ENCODE measurements at regions not wholly inside any gene's neighbourhood (a gene's known extent, or its start where the extent isn't known, plus 50 kb on each side); places are given as distances from the start of the nearest gene placed in this dataset.

DNA sequence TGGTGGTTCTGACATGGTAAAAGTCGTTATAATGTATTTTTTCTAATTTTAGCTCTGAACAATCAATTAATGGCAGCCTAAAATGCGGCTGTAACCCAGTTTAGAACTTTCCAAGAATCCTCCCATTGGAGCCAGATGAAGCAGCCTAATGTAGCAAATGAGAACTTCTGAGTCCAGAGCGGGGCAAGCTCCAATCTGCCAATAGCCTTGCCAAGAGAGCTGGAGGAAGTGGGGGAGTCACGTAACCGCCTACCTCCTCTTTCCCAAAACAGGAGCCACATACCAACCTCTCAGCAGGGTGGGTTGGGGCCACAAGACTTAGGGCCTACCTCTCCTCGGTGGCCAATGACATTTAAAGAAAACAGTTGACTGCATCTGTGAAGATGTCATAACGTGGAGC lies 230.6 kb downstream of the SOD2 start:
- no peak overlapping the region for H3K23ac ChIP-seq (ENCODE audit: insufficient read length, low read depth, low read length)
- WGBS (ENCODE audit: extremely low coverage, insufficient read length, low lambda C conversion rate) = no CpG with 5 or more reads among the region's 7 CpGs

More for the DNA sequence above, 230.6 kb downstream of the SOD2 start:
- H3K36me3 Mint-ChIP-seq (ENCODE audit: insufficient read depth in 1 of 3, low read depth in 3 of 3) = no peaks in the 10 kb centered on the region
- H3K79me1 ChIP-seq (ENCODE audit: insufficient read depth, low read depth, low read length, poor library complexity, severe bottlenecking) = no peaks in the 10 kb centered on the region
- no peak for TF ChIP-seq CTCF (conservative IDR thresholded peaks at IDR 0.05)
- peaks cover 2% of the 10 kb centered on the region for H3K27me3 Mint-ChIP-seq (ENCODE audit: low read depth)
- H2AFZ ChIP-seq (ENCODE audit: low read length) = no peak overlapping the region
- no peak overlapping the region for H2BK5ac ChIP-seq (ENCODE audit: insufficient read length, low read length)
- H3T11ph ChIP-seq (ENCODE audit: low read length) = no peak overlapping the region
- H3K9me3 Mint-ChIP-seq = peaks cover 0 to 6% of the 10 kb centered on the region in 2 experiments; a peak in 2 of 5 replicates
- H3K23me2 ChIP-seq (ENCODE audit: insufficient read length, low read depth, low read length, poor library complexity, severe bottlenecking) = no peaks in the 10 kb centered on the region
- no peak for DNase-seq
- H3K27ac Mint-ChIP-seq = no peak overlapping the region
- H3K27me3 ChIP-seq (ENCODE audit: insufficient read depth, low read length) = no peaks in the 10 kb centered on the region
- H2BK20ac ChIP-seq (ENCODE audit: low read depth, low read length, poor library complexity, severe bottlenecking) = no peak overlapping the region
- H3K18ac ChIP-seq (ENCODE audit: insufficient read length, low read depth, low read length) = no peak overlapping the region
- H2AK5ac ChIP-seq (ENCODE audit: insufficient read length, low read length) = no peak overlapping the region
- no peak overlapping the region for H3K4me3 Mint-ChIP-seq
- no peak overlapping the region for H4K5ac ChIP-seq (ENCODE audit: insufficient read length, low read depth, low read length)
- H3K56ac ChIP-seq (ENCODE audit: insufficient read length, low read depth, low read length) = no peak overlapping the region
- H2BK120ac ChIP-seq (ENCODE audit: low read depth, low read length, poor library complexity, severe bottlenecking) = no peak overlapping the region
- no peak overlapping the region for H4K8ac ChIP-seq (replicated peaks; ENCODE audit: insufficient read length, low read depth, low read length)
- no peak overlapping the region for H2BK12ac ChIP-seq (ENCODE audit: insufficient read length, low read depth, low read length)
- no peaks in the 10 kb centered on the region for H3K79me2 ChIP-seq (ENCODE audit: insufficient read depth, low read length)
- no peaks in the 10 kb centered on the region for H3K4me1 Mint-ChIP-seq
- no peaks in the 10 kb centered on the region for H3K4me1 ChIP-seq (ENCODE audit: insufficient read depth, low read length)
- H4K91ac ChIP-seq (ENCODE audit: insufficient read length, low read depth, low read length) = no peak overlapping the region
- no peak overlapping the region for H3K4me2 ChIP-seq (ENCODE audit: insufficient read depth, insufficient read length, low read length)
- no peak overlapping the region for H3K4ac ChIP-seq (ENCODE audit: low read depth, low read length)
- H4K20me1 ChIP-seq (ENCODE audit: control insufficient read depth, insufficient read depth, insufficient read length) = no peaks in the 10 kb centered on the region
- H3K14ac ChIP-seq (ENCODE audit: insufficient read depth, low read length) = no peak overlapping the region
- H2BK15ac ChIP-seq (ENCODE audit: low read depth, low read length) = no peak overlapping the region
- H3K9ac ChIP-seq (ENCODE audit: extremely low read depth, insufficient read length, low read length) = no peak overlapping the region
- no peaks in the 10 kb centered on the region for H3K9me3 ChIP-seq (ENCODE audit: control insufficient read depth, low read depth, low read length)
- no peak overlapping the region for H3K27ac ChIP-seq (ENCODE audit: insufficient read length, low read depth, low read length)

All from H9 (cell line).